A549 (cell line): ENCODE measurements at regions not wholly inside any gene's neighbourhood (a gene's known extent, or its start where the extent isn't known, plus 50 kb on each side); places are given as distances from the start of the nearest gene placed in this dataset.

Experiments
- ATAC-seq, 2 experiments: fragments of 200-7000 bp in 1 of 2; fragments of >200 bp in 1 of 2; cut with Nextera tagmentation in 1 of 2; cut with Tn5 transposase in 1 of 2; 3 replicates each; pipeline versions ENCODE4 v1.8.0 to v1.9.1; 2018 to 2020; ENCODE audit warnings: mild to moderate bottlenecking in 1 of 2, moderate library complexity in 1 of 2
- CTCF ChIA-PET: fragments of 300-600 bp; sonication (Branson Sonifier 250); formaldehyde crosslinking; extraction: SDS; loops from one replicate; lab custom pipeline; 2021; ENCODE audit warnings: antibody characterized with exemption, inconsistent platforms; lab: Yijun Ruan, JAX
- POLR2A ChIA-PET: fragments of 350-600 bp; formaldehyde crosslinking; extraction: SDS; loops from one replicate; lab custom pipeline; 2021; ENCODE audit warnings: antibody characterized with exemption, inconsistent platforms; lab: Yijun Ruan, JAX
- DNase-seq, 2 experiments: peaks; one replicate each; pipeline versions ENCODE4 v3.0.0 to v3.0.0-alpha.2; 2011 to 2016; ENCODE audit warnings: low read depth in 1 of 2, low spot score in 1 of 2
- FAIRE-seq: peaks from 2 replicates; lab custom pipeline; 2011; peaks lifted over from hg19 to GRCh38; lab: Jason Lieb, UNC
- H3K27ac ChIP-seq, 2 experiments: fragments of >200 bp; sonication (Bioruptor Twin); formaldehyde crosslinking; 3 replicates each; pipeline ENCODE4 v1.5.1; 2016 to 2017
- H3K4me1 ChIP-seq: fragments of >200 bp; sonication (Bioruptor Twin); formaldehyde crosslinking; 3 replicates; pipeline ENCODE4 v1.6.1; 2016
- H3K4me2 ChIP-seq: fragments of >200 bp; sonication (Bioruptor Twin); formaldehyde crosslinking; 3 replicates; pipeline ENCODE4 v1.6.1; 2016
- H3K4me3 ChIP-seq: fragments of >200 bp; sonication (Bioruptor Twin); formaldehyde crosslinking; 3 replicates; pipeline ENCODE4 v1.5.1; 2016
- H3K9me3 ChIP-seq: fragments of >200 bp; sonication (Bioruptor Twin); formaldehyde crosslinking; 3 replicates; pipeline ENCODE4 v1.6.1; 2016
- CBX2 ChIP-seq: fragments of 200-600 bp; sonication (generic); IDR thresholded peaks from 2 replicates; pipeline ENCODE4 v1.6.1; 2016; ENCODE audit warnings: low read depth, mild to moderate bottlenecking, borderline replicate concordance
- CBX8 ChIP-seq: fragments of 200-600 bp; sonication (generic); IDR thresholded peaks from 2 replicates; pipeline ENCODE4 v1.6.1; 2016
- CHD4 ChIP-seq: fragments of 200-600 bp; sonication (generic); IDR thresholded peaks from 2 replicates; pipeline ENCODE4 v1.6.1; 2016; ENCODE audit warnings: antibody characterized with exemption, mild to moderate bottlenecking, borderline replicate concordance
- EP300 ChIP-seq, 2 experiments: fragments of >200 bp; sonication (Bioruptor Twin); formaldehyde crosslinking; IDR thresholded peaks; 2 replicates in 1 of 2; 3 replicates in 1 of 2; pipeline ENCODE4 v1.6.1; 2016 to 2017
- ESRRA ChIP-seq: fragments of 150-350 bp; IDR thresholded peaks from 2 replicates; pipeline ENCODE4 v1.6.1; 2014; ENCODE audit warnings: mild to moderate bottlenecking, low read length, borderline replicate concordance
- FOXS1 ChIP-seq: fragments of 250-450 bp; sonication (Bioruptor Pico); IDR thresholded peaks from 2 replicates; pipeline ENCODE4 v1.5.0; 2020; ENCODE audit warnings: mild to moderate bottlenecking, moderate library complexity
- HOXA7 ChIP-seq: fragments of 250-450 bp; sonication (Bioruptor Pico); IDR thresholded peaks from 2 replicates; pipeline ENCODE4 v1.5.0; 2020; ENCODE audit warnings: mild to moderate bottlenecking, moderate library complexity
- HOXB5 ChIP-seq: fragments of 250-450 bp; sonication (Bioruptor Pico); IDR thresholded peaks from 2 replicates; pipeline ENCODE4 v1.5.0; 2020; ENCODE audit warnings: mild to moderate bottlenecking, moderate library complexity
- JUN ChIP-seq, 2 experiments: fragments of >200 bp; sonication (Bioruptor Twin); formaldehyde crosslinking; IDR thresholded peaks; 2 replicates in 1 of 2; 3 replicates in 1 of 2; pipeline ENCODE4 v1.6.1; 2016 to 2017
- KDM5A ChIP-seq: fragments of 200-600 bp; sonication (generic); IDR thresholded peaks from 2 replicates; pipeline ENCODE4 v1.6.1; 2016; ENCODE audit warnings: antibody characterized with exemption, mild to moderate bottlenecking
- NR3C1 ChIP-seq: fragments of >200 bp; sonication (Bioruptor Twin); formaldehyde crosslinking; IDR thresholded peaks from 3 replicates; pipeline ENCODE4 v1.6.1; 2017
- PHF8 ChIP-seq: fragments of 200-600 bp; sonication (generic); IDR thresholded peaks from 2 replicates; pipeline ENCODE4 v1.6.1; 2016; ENCODE audit warnings: low read depth, mild to moderate bottlenecking, antibody characterized with exemption, moderate library complexity, borderline replicate concordance
- POLR2AphosphoS2 ChIP-seq: conservative IDR thresholded peaks from 2 replicates; pipeline ENCODE4 v1.6.1; 2012; ENCODE audit warnings: low read length, improper control_type of control experiment, inconsistent platforms
- RAD21 ChIP-seq, 2 experiments: fragments of >200 bp in 1 of 2; sonication (Bioruptor Twin) in 1 of 2; formaldehyde crosslinking in 1 of 2; IDR thresholded peaks in 1 of 2; conservative IDR thresholded peaks in 1 of 2; 2 replicates in 1 of 2; 3 replicates in 1 of 2; pipeline ENCODE4 v1.6.1; 2012 to 2018; ENCODE audit warnings: inconsistent platforms in 1 of 2
- SREBF2 ChIP-seq: fragments of 450-650 bp; IDR thresholded peaks from 2 replicates; pipeline ENCODE4 v1.6.1; 2014; ENCODE audit warnings: mild to moderate bottlenecking, moderate library complexity
- TFCP2L1 ChIP-seq: fragments of 250-450 bp; sonication (Bioruptor Pico); IDR thresholded peaks from 2 replicates; pipeline ENCODE4 v1.5.0; 2021; ENCODE audit warnings: mild to moderate bottlenecking
- TP53 ChIP-seq: fragments of 250-450 bp; sonication (Bioruptor Pico); IDR thresholded peaks from 2 replicates; pipeline ENCODE4 v1.5.0; 2021; ENCODE audit warnings: mild to moderate bottlenecking, moderate library complexity
- ZC3H11A ChIP-seq: fragments of 450-650 bp; IDR thresholded peaks from 2 replicates; pipeline ENCODE4 v1.6.1; 2014; ENCODE audit warnings: antibody characterized with exemption, mild to moderate bottlenecking
- WGBS: methylation state at CpG from one replicate; pipeline ENCODE4 v1.1.6; 2017; ENCODE audit errors: missing lambda C conversion rate; 5-methylcytosine and 5-hydroxymethylcytosine counted together
- TF ChIP-seq, protein P1 (sequence below): IDR thresholded peaks from 2 replicates; pipeline ENCODE4 v1.6.1; 2012
- TF ChIP-seq, protein P2 (sequence below): fragments of >200 bp; sonication (Bioruptor Twin); formaldehyde crosslinking; IDR thresholded peaks from 3 replicates; pipeline ENCODE4 v1.5.1; 2016
- TF ChIP-seq, protein P3 (sequence below): fragments of >200 bp; sonication (Bioruptor Twin); formaldehyde crosslinking; IDR thresholded peaks from 3 replicates; pipeline ENCODE4 v1.6.1; 2016
- TF ChIP-seq, protein P4 (sequence below): IDR thresholded peaks from 2 replicates; pipeline ENCODE4 v1.6.1; 2012; ENCODE audit warnings: low read depth, borderline replicate concordance

DNA sequence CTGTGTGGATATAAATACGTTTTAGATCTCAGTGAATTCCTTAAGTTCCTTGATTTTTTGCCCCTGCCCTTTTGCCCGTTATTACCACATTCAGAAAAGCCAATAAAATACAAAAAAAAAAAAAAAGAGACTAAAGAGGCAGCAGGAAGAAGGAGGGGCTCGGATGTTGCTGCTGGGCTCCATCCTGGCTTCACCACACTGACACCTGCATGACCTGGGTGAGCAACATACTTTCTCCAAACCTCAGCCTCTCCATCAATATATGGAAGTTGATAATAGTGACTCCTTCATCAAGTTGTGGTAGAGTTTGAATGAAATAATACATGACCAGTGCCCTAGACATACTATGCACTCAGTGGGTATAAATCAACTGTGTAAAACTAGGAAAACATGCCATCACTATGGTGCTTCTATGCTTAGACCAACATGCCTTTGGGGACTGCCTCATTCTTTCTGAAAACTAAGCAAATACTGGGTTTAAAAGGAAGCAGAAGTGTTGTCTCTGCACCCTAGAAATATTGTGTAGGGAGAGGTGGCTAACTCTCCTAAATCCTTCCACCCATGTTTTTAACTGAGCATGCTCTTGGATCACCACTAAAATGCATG is 243.0 kb downstream of the PIK3R1 start:
- 71% methylated on average over 3 of the region's 3 CpGs for WGBS
- ATAC-seq = no peak

DNA sequence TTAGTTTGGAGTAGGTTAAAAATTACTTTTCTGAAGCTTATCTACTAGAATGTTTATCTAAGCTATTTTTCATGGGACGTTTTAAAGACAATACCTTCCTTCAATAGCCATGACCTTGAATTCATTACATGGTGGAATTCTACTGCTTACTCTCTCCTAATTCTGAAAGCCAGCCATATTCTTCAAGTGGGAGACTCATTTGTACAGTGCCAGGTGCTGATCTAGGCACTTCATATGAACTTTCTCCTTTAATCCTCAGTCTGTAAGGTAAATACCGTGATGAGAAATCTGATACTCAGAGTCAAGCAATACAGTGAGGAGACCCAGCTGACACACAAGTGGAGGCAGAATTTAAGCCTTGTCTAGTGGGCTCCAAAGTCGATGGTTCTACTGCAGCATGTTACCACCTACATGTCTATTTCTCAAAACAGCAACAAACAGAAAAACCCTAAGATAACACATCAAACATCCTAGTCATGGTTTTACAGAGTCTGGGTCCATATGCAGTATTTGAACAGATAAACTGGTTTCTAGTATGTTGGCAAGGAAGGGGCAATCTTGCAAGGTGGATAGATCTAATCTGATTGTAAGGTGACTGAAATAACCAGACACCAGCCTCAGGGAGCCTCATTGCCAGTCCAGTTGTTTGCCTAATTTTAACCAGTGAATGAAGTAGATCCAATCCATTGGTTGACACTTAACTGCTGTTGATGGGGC is 243.7 kb downstream of the PIK3R1 start:
- Histone ChIP-seq H3K27ac (peak overlapping the region in 1 of 2 experiments; percentile 48; a peak in 1 of 6 replicates), H3K9me3 (no peaks in the 10 kb centered on the region), H3K4me3 (no peak overlapping the region), H3K4me1 (peaks cover 30% of the 10 kb centered on the region), H3K4me2 (no peak overlapping the region)
- no peak for FAIRE-seq
- TF ChIP-seq HOXB5 (CRISPR knock-in tag) (no peak), JUN (IDR thresholded peaks at IDR 0.05) (no peak), PHF8 (no peak), ESRRA (no peak), TP53 (CRISPR knock-in tag) (no peak), CBX8 (no peak), EP300 (IDR thresholded peaks at IDR 0.05) (no peak)
- TF ChIP-seq, protein P1, sequence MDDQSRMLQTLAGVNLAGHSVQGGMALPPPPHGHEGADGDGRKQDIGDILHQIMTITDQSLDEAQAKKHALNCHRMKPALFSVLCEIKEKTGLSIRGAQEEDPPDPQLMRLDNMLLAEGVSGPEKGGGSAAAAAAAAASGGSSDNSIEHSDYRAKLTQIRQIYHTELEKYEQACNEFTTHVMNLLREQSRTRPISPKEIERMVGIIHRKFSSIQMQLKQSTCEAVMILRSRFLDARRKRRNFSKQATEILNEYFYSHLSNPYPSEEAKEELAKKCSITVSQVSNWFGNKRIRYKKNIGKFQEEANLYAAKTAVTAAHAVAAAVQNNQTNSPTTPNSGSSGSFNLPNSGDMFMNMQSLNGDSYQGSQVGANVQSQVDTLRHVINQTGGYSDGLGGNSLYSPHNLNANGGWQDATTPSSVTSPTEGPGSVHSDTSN = no peak
- TF ChIP-seq, protein P2, sequence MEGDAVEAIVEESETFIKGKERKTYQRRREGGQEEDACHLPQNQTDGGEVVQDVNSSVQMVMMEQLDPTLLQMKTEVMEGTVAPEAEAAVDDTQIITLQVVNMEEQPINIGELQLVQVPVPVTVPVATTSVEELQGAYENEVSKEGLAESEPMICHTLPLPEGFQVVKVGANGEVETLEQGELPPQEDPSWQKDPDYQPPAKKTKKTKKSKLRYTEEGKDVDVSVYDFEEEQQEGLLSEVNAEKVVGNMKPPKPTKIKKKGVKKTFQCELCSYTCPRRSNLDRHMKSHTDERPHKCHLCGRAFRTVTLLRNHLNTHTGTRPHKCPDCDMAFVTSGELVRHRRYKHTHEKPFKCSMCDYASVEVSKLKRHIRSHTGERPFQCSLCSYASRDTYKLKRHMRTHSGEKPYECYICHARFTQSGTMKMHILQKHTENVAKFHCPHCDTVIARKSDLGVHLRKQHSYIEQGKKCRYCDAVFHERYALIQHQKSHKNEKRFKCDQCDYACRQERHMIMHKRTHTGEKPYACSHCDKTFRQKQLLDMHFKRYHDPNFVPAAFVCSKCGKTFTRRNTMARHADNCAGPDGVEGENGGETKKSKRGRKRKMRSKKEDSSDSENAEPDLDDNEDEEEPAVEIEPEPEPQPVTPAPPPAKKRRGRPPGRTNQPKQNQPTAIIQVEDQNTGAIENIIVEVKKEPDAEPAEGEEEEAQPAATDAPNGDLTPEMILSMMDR = no peak
- 31% methylated on average over 3 of the region's 3 CpGs for WGBS
- no peak for ATAC-seq
- ChIA-PET POLR2A (no interaction called here), CTCF (interaction anchor here (0.5 to 2.0 kb wide), 5 partner anchors 8 to 187 kb away, joined by 3 to 7 read pairs (median 4); no protein-coding TSS in a partner anchor)
- DNase-seq = no peak

More for the DNA sequence above, 243.0 kb downstream of the PIK3R1 start:
- Histone ChIP-seq H3K4me2 (no peak overlapping the region), H3K9me3 (no peaks in the 10 kb centered on the region), H3K4me1 (peaks cover 30% of the 10 kb centered on the region), H3K4me3 (no peak overlapping the region), H3K27ac (0 out of 6 replicates have a peak overlapping the region, but pooled peaks of 1 of the 2 experiments have one; percentile 21)
- CTCF ChIA-PET = interaction anchor here (1.7 kb wide), 1 partner anchor 171 kb away, joined by 5 read pairs; no protein-coding TSS in a partner anchor
- DNase-seq (no peak), FAIRE-seq (no peak)
- POLR2A ChIA-PET = no interaction called here
- TF ChIP-seq HOXA7 (no peak), NR3C1 (no peak), POLR2AphosphoS2 (no peak), KDM5A (no peak), SREBF2 (no peak), FOXS1 (no peak), ZC3H11A (no peak), RAD21 (conservative IDR thresholded peaks at IDR 0.05 in 1 of 2, IDR thresholded peaks at IDR 0.05 in 1 of 2) (no peak), TFCP2L1 (CRISPR knock-in tag) (no peak), CHD4 (no peak), CBX2 (no peak)
- TF ChIP-seq, protein P1 = no peak
- TF ChIP-seq, protein P3, sequence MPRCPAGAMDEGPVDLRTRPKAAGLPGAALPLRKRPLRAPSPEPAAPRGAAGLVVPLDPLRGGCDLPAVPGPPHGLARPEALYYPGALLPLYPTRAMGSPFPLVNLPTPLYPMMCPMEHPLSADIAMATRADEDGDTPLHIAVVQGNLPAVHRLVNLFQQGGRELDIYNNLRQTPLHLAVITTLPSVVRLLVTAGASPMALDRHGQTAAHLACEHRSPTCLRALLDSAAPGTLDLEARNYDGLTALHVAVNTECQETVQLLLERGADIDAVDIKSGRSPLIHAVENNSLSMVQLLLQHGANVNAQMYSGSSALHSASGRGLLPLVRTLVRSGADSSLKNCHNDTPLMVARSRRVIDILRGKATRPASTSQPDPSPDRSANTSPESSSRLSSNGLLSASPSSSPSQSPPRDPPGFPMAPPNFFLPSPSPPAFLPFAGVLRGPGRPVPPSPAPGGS = no peak
- TF ChIP-seq, protein P4, sequence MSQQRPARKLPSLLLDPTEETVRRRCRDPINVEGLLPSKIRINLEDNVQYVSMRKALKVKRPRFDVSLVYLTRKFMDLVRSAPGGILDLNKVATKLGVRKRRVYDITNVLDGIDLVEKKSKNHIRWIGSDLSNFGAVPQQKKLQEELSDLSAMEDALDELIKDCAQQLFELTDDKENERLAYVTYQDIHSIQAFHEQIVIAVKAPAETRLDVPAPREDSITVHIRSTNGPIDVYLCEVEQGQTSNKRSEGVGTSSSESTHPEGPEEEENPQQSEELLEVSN = no peak
